Fibroblast of lung (primary cell): ENCODE measurements at regions not wholly inside any gene's neighbourhood (a gene's known extent, or its start where the extent isn't known, plus 50 kb on each side); places are given as distances from the start of the nearest gene placed in this dataset.
"Not testable (repeated sequence)": the region's sequence is repeated elsewhere in the genome, so short reads cannot be mapped to it uniquely, and the experiment has no call there.

Experiments used
- DNase-seq, 2 donors: peaks; one replicate each; pipeline versions ENCODE4 v3.0.0 to v3.0.0-alpha.2; 2010; ENCODE audit warnings: low read depth in 2 of 2
- H2AFZ ChIP-seq: 2 replicates; pipeline ENCODE4 v1.5.1; 2012; ENCODE audit warnings: low read length, control low read depth, inconsistent platforms
- H3K27ac ChIP-seq: 2 replicates; pipeline ENCODE4 v1.5.1; 2011; ENCODE audit warnings: low read length, control low read depth; ENCODE audit not compliant: insufficient read depth
- H3K27me3 ChIP-seq: 2 replicates; pipeline ENCODE4 v1.5.1; 2011; ENCODE audit warnings: mild to moderate bottlenecking, low read length; ENCODE audit not compliant: control insufficient read depth, insufficient read depth
- H3K36me3 ChIP-seq: 2 replicates; pipeline ENCODE4 v1.5.1; 2011; ENCODE audit warnings: low read length; ENCODE audit not compliant: control insufficient read depth, insufficient read depth
- H3K4me1 ChIP-seq: 2 replicates; pipeline ENCODE4 v1.5.1; 2011; ENCODE audit warnings: low read length; ENCODE audit not compliant: control insufficient read depth, insufficient read depth; ENCODE audit errors: extremely low read depth
- H3K4me2 ChIP-seq: 2 replicates; pipeline ENCODE4 v1.5.1; 2011; ENCODE audit warnings: low read length, control low read depth; ENCODE audit not compliant: insufficient read depth; ENCODE audit errors: extremely low read depth
- H3K4me3 ChIP-seq, 4 experiments: fragments of 200-600 bp in 1 of 4; sonication (generic) in 1 of 4; replicated peaks in 1 of 4; 2 replicates each; pipeline ENCODE4 v1.5.1; 2011 to 2016; ENCODE audit warnings: low read length in 4 of 4, low read depth in 3 of 4, mild to moderate bottlenecking in 3 of 4, control low read depth in 2 of 4, inconsistent platforms in 1 of 4, mixed read lengths in 1 of 4; ENCODE audit not compliant: insufficient read depth in 1 of 4; ENCODE audit errors: control extremely low read depth in 1 of 4
- H3K79me2 ChIP-seq: 2 replicates; pipeline ENCODE4 v1.5.1; 2012; ENCODE audit warnings: mild to moderate bottlenecking, low read length, inconsistent platforms; ENCODE audit not compliant: control insufficient read depth, insufficient read depth
- H3K9ac ChIP-seq: 2 replicates; pipeline ENCODE4 v1.5.1; 2011; ENCODE audit warnings: mild to moderate bottlenecking, low read length, control low read depth; ENCODE audit not compliant: insufficient read depth
- H3K9me3 ChIP-seq: 2 replicates; pipeline ENCODE4 v1.5.1; 2012; ENCODE audit warnings: low read depth, low read length; ENCODE audit not compliant: control insufficient read depth, insufficient read depth
- H4K20me1 ChIP-seq: 2 replicates; pipeline ENCODE4 v1.5.1; 2011; ENCODE audit warnings: low read length; ENCODE audit not compliant: control insufficient read depth, insufficient read depth; ENCODE audit errors: extremely low read depth
- CTCF ChIP-seq, 2 donors: IDR thresholded peaks in 1 of 2; conservative IDR thresholded peaks in 1 of 2; 1 replicate in 1 of 2; 2 replicates in 1 of 2; pipeline ENCODE4 v1.5.1; 2011 to 2012; ENCODE audit warnings: low read length in 2 of 2, control low read depth in 1 of 2, inconsistent platforms in 1 of 2, low read depth in 1 of 2, mild to moderate bottlenecking in 1 of 2
- EZH2 ChIP-seq: IDR thresholded peaks from 2 replicates; pipeline ENCODE4 v1.5.1; 2012; ENCODE audit warnings: low read length, control low read depth, mild to moderate bottlenecking; ENCODE audit errors: missing control alignments

GRCh38 chr1:143718524-143718923 lies 253.3 kb downstream of the FAM72C start:
- no peak overlapping the region for H3K4me2 ChIP-seq
- no peaks in the 10 kb centered on the region for H3K36me3 ChIP-seq
- no peaks in the 10 kb centered on the region for H4K20me1 ChIP-seq
- H3K4me3 ChIP-seq = no peak overlapping the region
- H2AFZ ChIP-seq = no peak overlapping the region
- no peak for TF ChIP-seq EZH2
- no peak for TF ChIP-seq CTCF (conservative IDR thresholded peaks at IDR 0.05 in 1 of 2, IDR thresholded peaks at IDR 0.05 in 1 of 2; ENCODE audit: low read depth in 1 of 2, low read length in 2 of 2)
- no peak for DNase-seq
- no peaks in the 10 kb centered on the region for H3K79me2 ChIP-seq
- no peaks in the 10 kb centered on the region for H3K4me1 ChIP-seq
- no peaks in the 10 kb centered on the region for H3K9me3 ChIP-seq
- no peak overlapping the region for H3K27ac ChIP-seq
- no peaks in the 10 kb centered on the region for H3K27me3 ChIP-seq
- H3K9ac ChIP-seq = no peak overlapping the region

GRCh38 chr1:143718021-143718420 lies 253.8 kb downstream of the FAM72C start:
- Histone ChIP-seq H3K36me3 (no peaks in the 10 kb centered on the region), H4K20me1 (no peaks in the 10 kb centered on the region), H3K9me3 (no peaks in the 10 kb centered on the region), H3K4me3 (no peak overlapping the region), H3K4me1 (no peaks in the 10 kb centered on the region), H3K9ac (no peak overlapping the region), H2AFZ (no peak overlapping the region), H3K79me2 (no peaks in the 10 kb centered on the region), H3K27ac (no peak overlapping the region), H3K4me2 (no peak overlapping the region), H3K27me3 (no peaks in the 10 kb centered on the region)
- DNase-seq = no peak
- TF ChIP-seq EZH2 (no peak), CTCF (conservative IDR thresholded peaks at IDR 0.05 in 1 of 2, IDR thresholded peaks at IDR 0.05 in 1 of 2; ENCODE audit: low read depth in 1 of 2, low read length in 2 of 2) (no peak)

GRCh38 chr1:143717434-143717833 lies 254.4 kb downstream of the FAM72C start:
- no peaks in the 10 kb centered on the region for H3K36me3 ChIP-seq
- no peaks in the 10 kb centered on the region for H3K9me3 ChIP-seq
- no peak overlapping the region for H2AFZ ChIP-seq
- no peaks in the 10 kb centered on the region for H3K27me3 ChIP-seq
- no peak overlapping the region for H3K27ac ChIP-seq
- no peak overlapping the region for H3K4me3 ChIP-seq
- no peak overlapping the region for H3K9ac ChIP-seq
- no peaks in the 10 kb centered on the region for H4K20me1 ChIP-seq
- TF ChIP-seq EZH2 = no peak
- no peak for TF ChIP-seq CTCF (conservative IDR thresholded peaks at IDR 0.05 in 1 of 2, IDR thresholded peaks at IDR 0.05 in 1 of 2; ENCODE audit: low read depth in 1 of 2, low read length in 2 of 2)
- no peak overlapping the region for H3K4me2 ChIP-seq
- no peaks in the 10 kb centered on the region for H3K4me1 ChIP-seq
- no peak for DNase-seq
- H3K79me2 ChIP-seq = no peaks in the 10 kb centered on the region

- not testable (repeated sequence) for H3K4me2 ChIP-seq, H3K27ac ChIP-seq, H3K79me2 ChIP-seq, H2AFZ ChIP-seq, H3K9ac ChIP-seq, H3K27me3 ChIP-seq, H4K20me1 ChIP-seq, H3K4me3 ChIP-seq, H3K9me3 ChIP-seq, DNase-seq, H3K4me1 ChIP-seq, H3K36me3 ChIP-seq
These were observed 256.9 kb downstream of the FAM72C start for GRCh38 chr1:143714913-143715312.
